Right lobe of liver (tissue), 6 donors: ENCODE measurements at regions not wholly inside any gene's neighbourhood (a gene's known extent, or its start where the extent isn't known, plus 50 kb on each side); places are given as distances from the start of the nearest gene placed in this dataset.

Experiments used
- ATAC-seq, 4 donors: fragments of 200-7000 bp; cut with Tn5 transposase; one replicate each; pipeline ENCODE4 v1.9.1; 2020; ENCODE audit warnings: mild to moderate bottlenecking in 4 of 4, moderate library complexity in 4 of 4
- DNase-seq, 3 donors: peaks; one replicate each; pipeline ENCODE4 v3.0.0-alpha.2; 2020
- H3K27ac ChIP-seq, 3 donors: fragments of 200-600 bp; one replicate each; pipeline ENCODE4 v1.8.0; 2022
- H3K27me3 ChIP-seq, 2 donors: fragments of 200-600 bp; one replicate each; pipeline ENCODE4 v1.8.0; 2022
- H3K36me3 ChIP-seq, 4 donors: fragments of 200-600 bp; sonication (generic) in 1 of 4; one replicate each; pipeline versions ENCODE4 v1.5.1 to v1.8.0; 2017 to 2022; ENCODE audit warnings: control low read depth in 1 of 4
- H3K4me1 ChIP-seq, 4 donors: fragments of 200-600 bp; sonication (generic) in 1 of 4; one replicate each; pipeline versions ENCODE4 v1.5.1 to v1.8.0; 2017 to 2022; ENCODE audit warnings: control low read depth in 1 of 4
- H3K4me3 ChIP-seq, 3 donors: fragments of 200-600 bp; one replicate each; pipeline ENCODE4 v1.8.0; 2022
- H3K9me3 ChIP-seq, 4 donors: fragments of 200-600 bp; sonication (generic) in 1 of 4; one replicate each; pipeline versions ENCODE4 v1.5.1 to v1.8.0; 2017 to 2022; ENCODE audit warnings: control low read depth in 1 of 4
- CTCF ChIP-seq, 4 donors: fragments of 200-600 bp in 3 of 4; fragments of 450-650 bp in 1 of 4; IDR thresholded peaks; one replicate each; pipeline versions ENCODE4 v1.5.1 to v1.8.0; 2016 to 2022; ENCODE audit warnings: antibody characterized with exemption in 4 of 4, mild to moderate bottlenecking in 2 of 4
- POLR2A ChIP-seq: fragments of 450-650 bp; IDR thresholded peaks from one replicate; pipeline ENCODE4 v1.6.1; 2017; ENCODE audit warnings: antibody characterized with exemption, mild to moderate bottlenecking
- WGBS: methylation state at CpG from one replicate; pipeline ENCODE4 v1.1.6; 2018; ENCODE audit warnings: low coverage, low lambda C conversion rate; ENCODE audit not compliant: insufficient coverage; ENCODE audit errors: missing lambda C conversion rate; 5-methylcytosine and 5-hydroxymethylcytosine counted together
- intact Hi-C, 2 donors: fragments of 100-400 bp; cut with DNase I; formaldehyde crosslinking; loops; one replicate each; pipeline versions ENCODE4 v1.11.2 to v1.14.1; 2022
- donor health status: DM: no; HTN: yes; CAD: no.
- donor health status: DM: no; HTN: no; CAD: no.
- donor health status: DM: no; HTN: no; CAD: no.
- donor health status: DM: no; HTN: yes; CAD: no.
- donor health status: DM: no; HTN: yes; CAD: no.

DNA sequence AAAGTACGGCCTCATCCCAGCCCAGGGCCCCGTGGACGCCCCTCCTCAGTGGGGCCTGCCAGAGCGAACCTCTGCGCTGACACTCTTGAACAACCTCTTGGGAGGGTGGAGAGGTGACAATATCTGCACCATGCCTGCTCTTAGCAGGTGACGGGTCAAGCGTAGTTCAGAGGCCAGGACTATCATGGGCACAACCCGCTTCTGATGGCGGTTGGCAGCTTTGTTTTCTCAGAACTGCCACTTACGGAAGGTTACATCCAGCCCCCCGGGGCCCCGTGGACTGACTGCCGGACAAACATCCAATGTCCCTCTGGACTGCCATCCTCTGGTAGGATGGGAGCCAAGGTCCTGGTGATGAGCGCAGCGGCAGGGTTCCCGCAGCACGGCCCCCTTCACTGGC is 91.1 kb downstream of the TUBA3C start:
- no peak for TF ChIP-seq CTCF (IDR thresholded peaks at IDR 0.05)
- TF ChIP-seq POLR2A, result no peak
- ATAC-seq, result no peak
- WGBS, result 72% methylated on average over 5 of the region's 17 CpGs
- Histone ChIP-seq H3K27me3 (no peaks in the 10 kb centered on the region), H3K27ac (no peak overlapping the region), H3K9me3 (no peaks in the 10 kb centered on the region), H3K36me3 (no peaks in the 10 kb centered on the region), H3K4me3 (no peak overlapping the region), H3K4me1 (no peaks in the 10 kb centered on the region)
- intact Hi-C loops, result no loop called here
- DNase-seq, result no peak

DNA sequence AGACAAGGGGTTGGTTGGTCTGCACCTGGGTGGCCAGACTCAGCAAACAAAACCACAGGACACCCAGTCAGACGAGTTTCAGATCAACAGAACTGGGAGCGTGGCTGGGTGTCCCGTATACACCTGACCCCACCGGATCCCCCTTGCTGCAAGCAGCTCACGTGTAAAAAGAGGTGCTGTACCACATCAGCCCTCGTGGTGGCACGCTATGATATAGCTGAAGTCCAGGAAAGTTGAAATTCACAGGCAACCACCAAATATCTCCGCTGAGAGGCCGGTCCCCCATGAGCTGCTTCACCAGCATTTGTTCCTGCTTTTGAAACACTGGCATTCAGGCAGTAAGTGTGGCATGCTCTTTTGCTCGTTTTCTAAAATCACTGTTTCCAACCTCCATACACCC is 92.3 kb downstream of the TUBA3C start:
- Histone ChIP-seq H3K9me3 (no peaks in the 10 kb centered on the region), H3K4me3 (no peak overlapping the region), H3K4me1 (no peaks in the 10 kb centered on the region), H3K27ac (no peak overlapping the region), H3K27me3 (no peaks in the 10 kb centered on the region), H3K36me3 (no peaks in the 10 kb centered on the region)
- peak in 1 of 4 donors; percentile 32 for ATAC-seq
- no peak for DNase-seq
- WGBS, result 31% methylated on average over 4 of the region's 10 CpGs
- intact Hi-C loops, result no loop called here
- TF ChIP-seq POLR2A (no peak), CTCF (IDR thresholded peaks at IDR 0.05) (peak in 1 of 4 donors; percentile 13)

DNA sequence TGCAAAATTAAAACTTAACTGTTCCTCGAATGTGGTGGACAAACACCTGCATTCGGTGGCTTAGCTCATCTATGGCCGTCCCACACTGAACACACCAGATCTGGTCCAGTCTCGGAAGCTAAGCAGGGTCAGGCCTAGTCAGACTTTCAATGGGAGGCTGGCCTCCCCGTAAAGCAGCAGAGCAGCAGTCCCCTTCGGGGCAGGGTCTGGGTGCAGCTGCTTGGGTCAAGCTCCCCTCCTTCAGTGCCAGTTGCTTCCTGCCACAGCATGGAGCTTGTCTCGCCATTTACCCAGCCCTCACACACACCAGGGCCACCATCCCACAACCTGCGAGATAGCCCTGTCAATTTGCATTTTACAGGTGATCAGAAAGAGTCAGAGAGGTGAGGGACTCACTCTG is 93.2 kb downstream of the TUBA3C start:
- H3K4me3 ChIP-seq, result no peak overlapping the region
- no peaks in the 10 kb centered on the region for H3K36me3 ChIP-seq
- TF ChIP-seq CTCF (IDR thresholded peaks at IDR 0.05) (no peak), POLR2A (no peak)
- WGBS, result 74% methylated on average over 3 of the region's 8 CpGs
- intact Hi-C loops, result no loop called here
- ATAC-seq (no peak), DNase-seq (no peak)
- no peak overlapping the region for H3K27ac ChIP-seq
- no peaks in the 10 kb centered on the region for H3K4me1 ChIP-seq
- no peaks in the 10 kb centered on the region for H3K9me3 ChIP-seq
- H3K27me3 ChIP-seq, result no peaks in the 10 kb centered on the region

GRCh38 chr13:19085876-19086275 is 95.7 kb downstream of the TUBA3C start:
- DNase-seq (no peak), ATAC-seq (no peak)
- Histone ChIP-seq H3K27ac (no peak overlapping the region), H3K4me3 (no peak overlapping the region), H3K27me3 (no peaks in the 10 kb centered on the region), H3K9me3 (no peaks in the 10 kb centered on the region), H3K4me1 (no peaks in the 10 kb centered on the region), H3K36me3 (no peaks in the 10 kb centered on the region)
- WGBS, result no CpG with 5 or more reads among the region's 12 CpGs
- intact Hi-C loops, result no loop called here
- TF ChIP-seq CTCF (IDR thresholded peaks at IDR 0.05) (no peak), POLR2A (no peak)

GRCh38 chr13:19085258-19085657 is 96.4 kb downstream of the TUBA3C start:
- Histone ChIP-seq H3K4me3 (no peak overlapping the region), H3K36me3 (no peaks in the 10 kb centered on the region), H3K4me1 (no peaks in the 10 kb centered on the region), H3K9me3 (no peaks in the 10 kb centered on the region), H3K27me3 (no peaks in the 10 kb centered on the region), H3K27ac (no peak overlapping the region)
- intact Hi-C loops, result no loop called here
- ATAC-seq, result no peak
- TF ChIP-seq CTCF (IDR thresholded peaks at IDR 0.05) (no peak), POLR2A (no peak)
- WGBS, result 83% methylated on average over 1 of the region's 3 CpGs
- DNase-seq, result no peak
